PC-3 (cell line): ENCODE measurements at regions not wholly inside any gene's neighbourhood (a gene's known extent, or its start where the extent isn't known, plus 50 kb on each side); places are given as distances from the start of the nearest gene placed in this dataset.
"Not testable (repeated sequence)": the region's sequence is repeated elsewhere in the genome, so short reads cannot be mapped to it uniquely, and the experiment has no call there.

ENCODE experiments used
- ATAC-seq: fragments of 200-7000 bp; cut with Tn5 transposase; 2 replicates; pipeline ENCODE4 v1.9.1; 2020; ENCODE audit warnings: mild to moderate bottlenecking, moderate library complexity
- BruUV-seq: library from RNA; stranded (reverse); fragments of 400-500 nt; replicated peaks from 2 replicates; lab custom pipeline; 2021; lab: Mats Ljungman, UMichigan
- CTCF ChIA-PET: fragments of 300-600 bp; sonication (Branson Sonifier 250); formaldehyde crosslinking; loops from one replicate; lab custom pipeline; 2022; ENCODE audit warnings: antibody characterized with exemption; lab: Charles Lee
- POLR2A ChIA-PET: fragments of 300-600 bp; sonication (Branson Sonifier 250); formaldehyde crosslinking; loops from one replicate; lab custom pipeline; 2022; ENCODE audit warnings: antibody characterized with exemption; ENCODE audit not compliant: unreplicated experiment; lab: Charles Lee
- DNase-seq: peaks from one replicate; pipeline ENCODE4 v3.0.0-alpha.2; 2015
- H2AFZ ChIP-seq: fragments of 300-600 bp; sonication (generic); 2 replicates; pipeline ENCODE4 v1.6.0; 2016; ENCODE audit warnings: antibody characterized with exemption, low read length
- H3F3A ChIP-seq: fragments of 300-600 bp; sonication (generic); one replicate; pipeline ENCODE4 v1.6.0; 2017; ENCODE audit warnings: antibody characterized with exemption, low read length, control low read depth, mild to moderate bottlenecking; ENCODE audit not compliant: unreplicated experiment
- H3K27ac ChIP-seq: fragments of 300-600 bp; sonication (generic); 2 replicates; pipeline ENCODE4 v1.5.1; 2016; ENCODE audit warnings: mild to moderate bottlenecking, low read length
- H3K27me3 ChIP-seq: fragments of 300-600 bp; sonication (generic); 2 replicates; pipeline ENCODE4 v1.6.1; 2016; ENCODE audit warnings: low read length, mixed read lengths
- H3K36me3 ChIP-seq: fragments of 300-600 bp; sonication (generic); 2 replicates; pipeline ENCODE4 v1.6.1; 2016; ENCODE audit warnings: low read depth, mixed run types, low read length, mixed read lengths
- H3K4me1 ChIP-seq: fragments of 300-600 bp; sonication (generic); 2 replicates; pipeline ENCODE4 v1.5.1; 2016; ENCODE audit warnings: low read length; ENCODE audit not compliant: insufficient read depth
- H3K4me2 ChIP-seq: fragments of 300-600 bp; sonication (generic); 2 replicates; pipeline ENCODE4 v1.6.0; 2016; ENCODE audit warnings: low read length
- H3K4me3 ChIP-seq: fragments of 300-600 bp; sonication (generic); 2 replicates; pipeline ENCODE4 v1.5.1; 2016; ENCODE audit warnings: mild to moderate bottlenecking, low read length, mixed read lengths
- H3K79me2 ChIP-seq: fragments of 300-600 bp; sonication (generic); 2 replicates; pipeline ENCODE4 v1.6.1; 2017; ENCODE audit warnings: low read length, mixed read lengths
- H3K9ac ChIP-seq: fragments of 300-600 bp; sonication (generic); 2 replicates; pipeline ENCODE4 v1.6.0; 2016; ENCODE audit warnings: mild to moderate bottlenecking, low read length
- H3K9me2 ChIP-seq: fragments of 300-600 bp; sonication (generic); replicated peaks from 2 replicates; pipeline ENCODE4 v1.6.1; 2016; ENCODE audit warnings: mixed run types, low read length, mixed read lengths
- H3K9me3 ChIP-seq: fragments of 300-600 bp; sonication (generic); 2 replicates; pipeline ENCODE4 v1.6.1; 2016; ENCODE audit warnings: low read length, mixed read lengths
- H4K20me1 ChIP-seq: fragments of 300-600 bp; sonication (generic); 2 replicates; pipeline ENCODE4 v1.6.1; 2016; ENCODE audit warnings: low read length, mixed read lengths
- CTCF ChIP-seq: fragments of 300-600 bp; sonication (generic); conservative IDR thresholded peaks from 2 replicates; pipeline ENCODE4 v1.5.1; 2017; ENCODE audit warnings: antibody characterized with exemption, low read depth, mild to moderate bottlenecking, low read length
- EZH2 ChIP-seq: fragments of 300-600 bp; sonication (generic); IDR thresholded peaks from one replicate; pipeline ENCODE4 v1.6.1; 2017; ENCODE audit warnings: antibody characterized with exemption, mild to moderate bottlenecking, low read length; ENCODE audit not compliant: unreplicated experiment
- EZH2phosphoT487 ChIP-seq: fragments of 300-600 bp; sonication (generic); IDR thresholded peaks from 2 replicates; pipeline ENCODE4 v1.6.1; 2018; ENCODE audit warnings: mild to moderate bottlenecking, antibody characterized with exemption, low read length, borderline replicate concordance
- intact Hi-C: fragments of 100-400 bp; cut with micrococcal nuclease; formaldehyde crosslinking; loops from 2 replicates; pipeline ENCODE4 v1.9.0; 2023

GRCh38 chr7:9621306-9621902 lies 1188.0 kb downstream of the NXPH1 start:
- H3K4me1 ChIP-seq, H3K9me3 ChIP-seq, H3K27ac ChIP-seq, DNase-seq, H3K4me3 ChIP-seq, H3K27me3 ChIP-seq, BruUV-seq, H3K36me3 ChIP-seq, H3K9me2 ChIP-seq, H3K9ac ChIP-seq, CTCF ChIA-PET, H3K79me2 ChIP-seq, POLR2A ChIA-PET, H4K20me1 ChIP-seq, ATAC-seq, H3F3A ChIP-seq, H3K4me2 ChIP-seq, intact Hi-C loops, H2AFZ ChIP-seq: not testable (repeated sequence)

- Histone ChIP-seq H3K9me2 (no peaks in the 10 kb centered on the region), H4K20me1 (no peaks in the 10 kb centered on the region), H3K36me3 (no peaks in the 10 kb centered on the region), H3K9ac (no peak overlapping the region), H3F3A (no peaks in the 10 kb centered on the region), H3K27ac (no peak overlapping the region), H3K9me3 (peaks cover 4% of the 10 kb centered on the region; the same call in 1 of the 2 replicates), H3K4me1 (no peaks in the 10 kb centered on the region), H3K4me2 (no peak overlapping the region), H3K27me3 (no peaks in the 10 kb centered on the region), H3K79me2 (no peaks in the 10 kb centered on the region), H3K4me3 (no peak overlapping the region), H2AFZ (no peak overlapping the region)
- BruUV-seq = no TSS peak
- CTCF ChIA-PET = no interaction called here
- no peak for TF ChIP-seq EZH2phosphoT487
- TF ChIP-seq CTCF = no peak
- TF ChIP-seq EZH2 = no peak
- DNase-seq (no peak), ATAC-seq (no peak)
- intact Hi-C loops = no loop called here
- POLR2A ChIA-PET = no interaction called here
Measured at GRCh38 chr7:9621927-9622326, 1188.5 kb downstream of the NXPH1 start.

- no peaks in the 10 kb centered on the region for H3K4me1 ChIP-seq
- no peaks in the 10 kb centered on the region for H3F3A ChIP-seq
- H3K9ac ChIP-seq = no peak overlapping the region
- no peaks in the 10 kb centered on the region for H3K9me3 ChIP-seq
- no peaks in the 10 kb centered on the region for H4K20me1 ChIP-seq
- CTCF ChIA-PET = no interaction called here
- no TSS peak for BruUV-seq
- no peak overlapping the region for H3K4me2 ChIP-seq
- no peak overlapping the region for H3K27ac ChIP-seq
- TF ChIP-seq CTCF (no peak), EZH2 (no peak), EZH2phosphoT487 (no peak)
- H3K79me2 ChIP-seq = no peaks in the 10 kb centered on the region
- intact Hi-C loops = no loop called here
- ATAC-seq (no peak), DNase-seq (no peak)
- no peaks in the 10 kb centered on the region for H3K9me2 ChIP-seq
- H2AFZ ChIP-seq = no peak overlapping the region
- H3K36me3 ChIP-seq = no peaks in the 10 kb centered on the region
- no peak overlapping the region for H3K4me3 ChIP-seq
- no peaks in the 10 kb centered on the region for H3K27me3 ChIP-seq
- POLR2A ChIA-PET = no interaction called here
Measured at GRCh38 chr7:9625953-9626352, 1192.5 kb downstream of the NXPH1 start.
